HUES48 (cell line): ENCODE measurements at regions not wholly inside any gene's neighbourhood (a gene's known extent, or its start where the extent isn't known, plus 50 kb on each side); places are given as distances from the start of the nearest gene placed in this dataset.

Experiments used
- H3K27ac ChIP-seq: one replicate; pipeline ENCODE4 v1.7.0; 2013; ENCODE audit warnings: low read depth, low read length, inconsistent platforms
- H3K27me3 ChIP-seq: 2 replicates; pipeline ENCODE4 v1.6.1; 2013; ENCODE audit warnings: mild to moderate bottlenecking, low read length; ENCODE audit not compliant: control insufficient read depth, insufficient read depth
- H3K36me3 ChIP-seq: 2 replicates; pipeline ENCODE4 v1.6.1; 2013; ENCODE audit warnings: low read length; ENCODE audit not compliant: control insufficient read depth, insufficient read depth
- H3K4me1 ChIP-seq: 2 replicates; pipeline ENCODE4 v1.6.1; 2013; ENCODE audit warnings: mild to moderate bottlenecking, low read length; ENCODE audit not compliant: control insufficient read depth, insufficient read depth
- H3K4me3 ChIP-seq: 2 replicates; pipeline ENCODE4 v1.5.1; 2013; ENCODE audit warnings: mild to moderate bottlenecking, low read depth, low read length
- H3K9ac ChIP-seq: 2 replicates; pipeline ENCODE4 v1.6.1; 2013; ENCODE audit warnings: mild to moderate bottlenecking, low read depth, low read length, moderate library complexity
- H3K9me3 ChIP-seq: 2 replicates; pipeline ENCODE4 v1.6.1; 2013; ENCODE audit warnings: low read length; ENCODE audit not compliant: control insufficient read depth, insufficient read depth

DNA sequence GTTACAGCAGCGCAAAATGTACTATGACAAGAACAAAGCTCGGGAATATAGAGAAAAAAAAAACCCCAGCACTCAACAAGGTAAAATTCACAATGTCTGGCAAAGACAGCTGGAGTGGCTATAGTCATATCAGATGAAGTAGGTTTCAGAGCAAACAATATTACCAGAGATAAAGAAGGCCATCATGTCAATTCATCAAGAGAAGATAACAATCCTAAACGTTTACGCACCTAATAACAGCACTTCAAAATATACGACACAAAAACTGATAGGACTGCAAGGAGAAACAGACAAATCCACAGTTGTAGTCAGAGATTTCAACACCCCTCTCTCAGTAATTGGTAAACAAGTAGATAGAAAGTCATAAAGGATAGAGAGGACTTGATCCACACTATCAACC, 455.2 kb downstream of the PTPRU start:
- H3K4me1 ChIP-seq: no peaks in the 10 kb centered on the region
- no peaks in the 10 kb centered on the region for H3K9me3 ChIP-seq
- H3K9ac ChIP-seq: no peak overlapping the region
- H3K27ac ChIP-seq: no peak overlapping the region
- H3K4me3 ChIP-seq: no peak overlapping the region
- H3K27me3 ChIP-seq: no peaks in the 10 kb centered on the region
- no peaks in the 10 kb centered on the region for H3K36me3 ChIP-seq

DNA sequence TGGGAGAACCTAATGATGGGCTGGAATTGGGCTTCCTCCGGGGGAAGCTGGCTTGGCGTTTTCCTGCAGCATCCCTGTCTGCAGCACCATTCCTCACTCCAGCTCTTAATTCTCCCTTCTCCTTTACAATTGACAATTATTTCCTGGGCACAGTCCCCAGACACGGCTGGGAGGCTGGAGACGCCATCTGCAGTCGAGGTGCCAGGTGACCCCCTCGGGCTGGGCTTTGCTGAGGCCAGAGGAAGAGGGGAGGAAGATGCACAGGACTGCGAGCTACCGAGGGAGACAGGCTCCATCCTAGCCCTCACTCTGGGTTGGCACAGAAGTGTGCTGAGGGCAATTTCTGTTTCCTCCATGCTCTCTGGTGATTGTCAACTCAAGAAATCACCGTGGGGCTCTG, 453.8 kb downstream of the PTPRU start:
- H3K9me3 ChIP-seq: no peaks in the 10 kb centered on the region
- H3K36me3 ChIP-seq: no peaks in the 10 kb centered on the region
- no peak overlapping the region for H3K4me3 ChIP-seq
- no peaks in the 10 kb centered on the region for H3K27me3 ChIP-seq
- no peaks in the 10 kb centered on the region for H3K4me1 ChIP-seq
- H3K27ac ChIP-seq: no peak overlapping the region
- H3K9ac ChIP-seq: no peak overlapping the region

DNA sequence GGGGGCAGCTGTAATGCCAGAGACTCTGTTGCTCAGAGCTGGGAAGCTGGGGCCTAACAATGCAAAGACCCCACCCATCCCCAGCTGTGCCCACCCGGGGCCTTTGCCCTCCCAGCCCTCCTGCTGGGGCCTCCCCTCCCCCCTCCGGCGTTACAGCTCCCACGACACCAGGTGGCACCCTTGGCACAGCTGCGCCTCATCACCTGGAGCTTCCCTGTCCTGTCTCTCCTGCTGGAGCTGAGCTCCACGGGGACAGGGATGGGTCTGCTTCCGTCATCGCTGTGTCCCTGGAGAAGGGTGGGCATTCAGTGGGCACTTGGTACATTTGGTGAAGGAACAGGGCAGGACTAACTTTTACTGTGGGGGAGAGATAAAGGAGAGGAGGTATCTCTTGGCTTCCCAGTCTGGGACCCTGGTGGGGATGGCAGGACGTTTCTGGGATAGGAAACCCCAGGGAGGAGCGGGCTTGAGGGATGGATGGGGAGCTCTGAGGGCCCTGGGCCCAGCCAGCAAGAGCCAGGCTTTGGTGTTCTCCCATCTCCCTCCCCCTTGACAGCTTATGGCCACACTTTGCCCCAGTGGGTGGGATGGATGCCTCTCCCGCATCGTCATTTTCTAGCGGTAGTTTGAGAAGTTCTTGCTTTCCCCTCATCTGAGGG, 453.2 kb downstream of the PTPRU start:
- Histone ChIP-seq H3K9ac (no peak overlapping the region), H3K27me3 (no peaks in the 10 kb centered on the region), H3K27ac (no peak overlapping the region), H3K4me1 (no peaks in the 10 kb centered on the region), H3K4me3 (no peak overlapping the region), H3K36me3 (no peaks in the 10 kb centered on the region), H3K9me3 (no peaks in the 10 kb centered on the region)

DNA sequence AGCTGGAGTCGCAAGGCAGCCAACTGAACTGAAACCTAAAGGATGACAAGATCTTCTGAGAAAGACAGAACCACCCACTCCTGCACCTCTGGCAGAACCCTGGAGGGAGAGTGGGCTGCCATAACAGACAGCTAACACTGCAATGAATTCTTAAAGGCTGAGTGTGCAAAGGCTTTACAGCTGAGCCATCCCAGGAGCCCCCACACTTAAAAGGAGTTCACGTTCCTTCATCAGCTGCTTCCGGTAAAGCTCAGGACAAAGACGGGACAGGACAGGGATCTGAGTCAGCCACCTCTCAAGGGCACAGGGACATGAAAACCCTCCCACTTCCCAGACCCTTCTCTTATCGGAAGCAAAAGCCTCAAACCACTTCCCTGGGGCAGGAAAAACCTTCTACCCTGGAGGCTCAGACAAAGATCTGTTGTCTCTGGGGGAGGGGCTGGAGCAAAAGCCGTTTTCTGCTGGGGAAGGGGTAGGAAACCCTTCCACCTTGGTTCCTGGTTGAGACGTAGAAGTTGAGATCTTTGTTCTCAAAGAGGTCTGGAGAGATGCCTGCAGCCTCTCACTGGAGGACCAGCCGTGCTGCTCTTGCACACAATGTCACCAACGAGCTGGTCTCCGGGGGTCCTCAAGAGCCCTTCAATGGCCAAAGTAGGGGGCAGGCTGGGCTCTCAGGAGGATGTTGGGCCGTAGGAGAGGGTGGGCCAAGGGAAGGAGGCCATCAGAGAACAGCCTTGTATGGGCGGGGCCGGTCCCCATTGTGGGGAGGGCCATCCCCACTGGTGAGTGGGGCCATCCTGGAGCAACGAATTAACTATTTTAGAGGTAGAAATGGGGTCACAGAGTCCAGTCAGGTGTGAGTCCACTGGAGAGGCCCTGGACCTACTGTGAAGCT, 452.4 kb downstream of the PTPRU start:
- Histone ChIP-seq H3K27me3 (no peaks in the 10 kb centered on the region), H3K36me3 (no peaks in the 10 kb centered on the region), H3K9me3 (no peaks in the 10 kb centered on the region), H3K27ac (peak overlapping the region; percentile 44), H3K4me1 (no peaks in the 10 kb centered on the region), H3K9ac (no peak overlapping the region), H3K4me3 (no peak overlapping the region)

DNA sequence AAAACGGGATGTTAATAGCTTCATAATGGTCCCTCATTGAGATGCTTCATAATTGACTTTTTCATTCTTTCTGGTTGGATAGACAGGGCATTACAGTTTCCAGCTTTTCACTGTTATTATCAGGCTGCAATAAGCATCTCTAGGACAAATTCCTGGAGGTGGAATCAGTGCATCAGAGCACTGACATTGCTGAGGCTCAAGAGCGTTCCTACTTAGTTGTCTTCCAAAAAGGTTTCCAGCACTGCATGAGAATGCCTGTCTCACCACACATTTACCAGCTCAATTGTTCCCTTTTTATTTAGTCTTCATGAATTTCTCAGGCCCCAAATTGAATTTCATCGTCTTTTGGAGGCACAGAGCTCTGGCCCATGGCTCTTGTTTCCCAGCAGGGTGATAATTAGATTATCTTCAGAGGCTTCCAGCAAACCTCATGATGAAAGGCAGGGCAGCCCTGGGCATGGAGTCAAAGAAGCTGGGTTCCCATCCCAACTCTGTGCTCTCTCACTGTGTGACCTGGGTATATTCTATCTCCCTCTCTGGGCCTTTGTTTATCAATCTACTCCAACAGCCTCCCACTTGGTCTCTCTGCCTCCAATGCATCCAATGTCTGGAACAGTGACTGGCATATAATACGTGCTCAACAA, 451.4 kb downstream of the PTPRU start:
- peaks cover 5% of the 10 kb centered on the region; the same call in 1 of the 2 replicates for H3K4me1 ChIP-seq
- H3K9ac ChIP-seq: no peak overlapping the region
- no peaks in the 10 kb centered on the region for H3K36me3 ChIP-seq
- no peak overlapping the region for H3K4me3 ChIP-seq
- no peaks in the 10 kb centered on the region for H3K9me3 ChIP-seq
- no peak overlapping the region for H3K27ac ChIP-seq
- H3K27me3 ChIP-seq: no peaks in the 10 kb centered on the region

DNA sequence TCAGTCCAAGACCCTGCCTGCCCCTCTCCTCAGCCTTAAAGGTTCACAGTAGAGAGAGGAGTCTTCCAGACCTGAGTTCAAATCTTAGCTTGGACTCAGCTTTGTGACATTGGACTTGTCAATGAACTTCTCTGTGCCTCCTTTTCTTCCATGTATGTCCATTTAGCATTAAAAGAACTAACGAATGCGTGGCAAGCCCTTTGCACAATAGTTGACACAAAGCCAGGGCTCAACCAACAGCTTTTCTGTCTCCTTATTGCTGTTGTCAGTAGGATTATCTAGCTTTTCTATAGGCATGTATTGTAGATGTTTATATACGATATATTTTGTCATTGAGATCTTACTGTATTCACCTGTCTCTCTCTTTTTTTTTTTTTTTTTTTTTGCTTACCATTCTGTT, 450.8 kb downstream of the PTPRU start:
- H3K36me3 ChIP-seq: no peaks in the 10 kb centered on the region
- H3K4me1 ChIP-seq: peaks cover 7% of the 10 kb centered on the region; the same call in 1 of the 2 replicates
- H3K9ac ChIP-seq: no peak overlapping the region
- H3K27me3 ChIP-seq: no peaks in the 10 kb centered on the region
- no peaks in the 10 kb centered on the region for H3K9me3 ChIP-seq
- no peak overlapping the region for H3K27ac ChIP-seq
- H3K4me3 ChIP-seq: no peak overlapping the region

DNA sequence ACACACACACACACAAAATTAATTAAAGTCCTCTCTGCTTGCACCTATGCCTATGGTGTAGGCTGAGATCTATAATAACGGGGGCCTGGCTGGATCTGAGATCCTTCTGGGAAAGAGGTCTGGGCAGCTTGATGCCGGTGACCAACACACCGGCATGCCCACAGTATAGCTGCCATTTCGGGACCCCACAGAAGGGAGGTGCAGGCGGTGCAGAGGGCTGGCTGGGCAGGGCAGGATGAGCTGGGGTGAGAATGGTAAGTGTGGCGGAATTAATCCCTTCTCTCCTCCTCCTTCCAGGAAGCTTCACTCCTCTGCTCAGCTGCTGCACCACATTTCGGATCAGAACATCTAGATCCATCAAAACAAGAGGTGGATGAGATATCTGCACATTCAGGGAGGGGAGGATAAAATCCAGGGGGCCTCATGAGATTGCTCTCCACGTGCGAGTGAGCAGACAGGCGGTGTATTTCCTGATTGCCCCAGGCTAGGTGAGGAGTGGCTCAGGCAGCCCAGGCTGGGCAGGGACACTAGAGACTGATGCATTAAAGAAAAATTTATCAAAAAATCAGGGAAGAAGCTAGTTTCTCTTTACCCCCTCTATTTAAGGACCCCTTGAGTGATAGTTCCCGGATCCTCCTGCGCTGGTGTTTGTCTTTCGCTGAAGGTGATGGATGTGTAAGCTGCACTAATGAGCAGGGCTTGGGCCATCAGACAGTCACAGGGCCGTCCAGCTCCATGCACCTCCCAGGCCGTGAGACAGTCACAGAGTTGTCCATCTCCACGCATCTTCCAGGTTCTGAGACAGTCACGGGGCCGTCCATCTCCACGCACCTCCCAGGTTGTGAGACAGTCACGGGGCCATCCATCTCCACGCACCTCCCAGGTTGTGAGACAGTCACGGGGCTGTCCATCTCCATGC, 449.9 kb downstream of the PTPRU start:
- no peaks in the 10 kb centered on the region for H3K36me3 ChIP-seq
- no peak overlapping the region for H3K9ac ChIP-seq
- no peaks in the 10 kb centered on the region for H3K27me3 ChIP-seq
- no peak overlapping the region for H3K27ac ChIP-seq
- no peaks in the 10 kb centered on the region for H3K9me3 ChIP-seq
- H3K4me1 ChIP-seq: peaks cover 7% of the 10 kb centered on the region; the same call in 1 of the 2 replicates
- no peak overlapping the region for H3K4me3 ChIP-seq

DNA sequence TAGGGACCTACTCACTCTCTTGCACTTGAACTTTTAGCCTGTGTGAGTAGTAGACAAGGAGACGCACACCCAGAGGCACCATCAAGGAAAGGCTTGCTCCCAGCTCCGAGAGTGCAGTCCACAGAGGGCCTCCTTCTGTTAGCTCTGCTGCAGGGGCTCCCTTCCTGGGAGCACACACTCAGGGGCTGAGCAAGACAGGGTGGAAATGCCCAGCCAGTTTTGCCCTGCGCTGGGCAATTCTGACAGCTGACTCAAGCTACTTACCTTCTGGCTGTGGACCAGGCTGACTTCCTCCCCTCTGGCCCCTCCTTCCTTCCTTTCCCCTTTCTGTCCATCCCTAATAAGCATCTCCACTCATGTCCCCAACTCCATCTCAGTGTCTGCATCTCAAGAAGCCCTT, 449.1 kb downstream of the PTPRU start:
- Histone ChIP-seq H3K36me3 (no peaks in the 10 kb centered on the region), H3K27ac (no peak overlapping the region), H3K4me1 (peaks cover 7% of the 10 kb centered on the region; the same call in 1 of the 2 replicates), H3K4me3 (no peak overlapping the region), H3K9me3 (no peaks in the 10 kb centered on the region), H3K9ac (no peak overlapping the region), H3K27me3 (no peaks in the 10 kb centered on the region)

DNA sequence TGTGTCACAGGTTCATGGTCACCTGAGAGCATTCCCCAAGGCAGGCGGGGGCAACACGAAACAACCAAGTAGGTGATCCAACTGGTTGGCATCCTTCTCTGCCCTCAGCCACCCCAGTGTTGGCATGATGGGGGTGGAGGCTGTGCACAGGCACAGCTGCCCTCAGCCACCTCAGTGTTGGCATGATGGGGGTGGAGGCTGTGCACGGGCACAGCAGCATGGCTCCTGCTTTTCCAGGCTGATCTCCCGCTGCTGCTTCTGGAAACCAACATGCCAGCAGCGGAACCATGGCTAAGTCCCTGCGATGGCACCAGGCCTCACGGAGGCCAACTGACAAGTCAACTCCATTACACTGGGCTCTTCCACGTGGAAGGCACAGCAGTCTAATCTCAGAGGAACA, 447.8 kb downstream of the PTPRU start:
- Histone ChIP-seq H3K27me3 (no peaks in the 10 kb centered on the region), H3K4me1 (peaks cover 7% of the 10 kb centered on the region; the same call in 1 of the 2 replicates), H3K9me3 (no peaks in the 10 kb centered on the region), H3K9ac (no peak overlapping the region), H3K4me3 (no peak overlapping the region), H3K27ac (no peak overlapping the region), H3K36me3 (no peaks in the 10 kb centered on the region)

DNA sequence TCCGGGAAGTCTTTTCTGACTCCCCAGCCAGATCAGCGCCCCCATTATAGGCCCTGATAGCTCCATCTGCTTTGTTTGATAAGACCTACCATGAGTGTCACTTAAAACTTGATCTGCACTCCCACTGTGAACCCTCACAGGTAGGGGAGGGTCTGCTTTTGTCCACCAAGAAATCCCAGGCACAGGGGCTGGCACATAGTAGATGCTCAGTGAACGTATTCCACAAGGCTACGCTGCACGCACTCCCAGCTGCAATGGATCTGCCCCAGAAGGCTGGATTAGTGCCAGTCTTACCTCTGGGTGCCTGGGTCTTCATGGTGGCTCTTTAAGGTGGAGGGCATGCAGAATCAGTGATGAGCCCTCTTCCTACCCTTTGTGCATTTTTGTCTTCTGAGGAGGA, 447.1 kb downstream of the PTPRU start:
- H3K9ac ChIP-seq: no peak overlapping the region
- H3K4me3 ChIP-seq: no peak overlapping the region
- H3K9me3 ChIP-seq: no peaks in the 10 kb centered on the region

More for the DNA sequence above, 447.1 kb downstream of the PTPRU start:
- Histone ChIP-seq H3K36me3 (no peaks in the 10 kb centered on the region), H3K27ac (no peak overlapping the region), H3K27me3 (no peaks in the 10 kb centered on the region), H3K4me1 (peaks cover 7% of the 10 kb centered on the region; the same call in 1 of the 2 replicates)
